ENCODE measurements at regions not wholly inside any gene's neighbourhood (a gene's known extent, or its start where the extent isn't known, plus 50 kb on each side); places are given as distances from the start of the nearest gene placed in this dataset.

- no peak for TF ChIP-seq CTCF (IDR thresholded peaks at IDR 0.05)
- Mint-ChIP-seq H3K4me3 (no peak overlapping the region), H3K36me3 (no peaks in the 10 kb centered on the region), H3K27me3 (ENCODE audit: low read depth in 2 of 2) (peaks cover 10 to 15% of the 10 kb centered on the region in 2 donors), H3K4me1 (no peaks in the 10 kb centered on the region), H3K9me3 (no peaks in the 10 kb centered on the region), H3K27ac (no peak overlapping the region)
- DNase-seq (no peak), ATAC-seq (no peak)
- no peaks in the 10 kb centered on the region for H3K4me1 ChIP-seq (ENCODE audit: control insufficient read depth, insufficient read depth, low read length)
- intact Hi-C loops (cut with micrococcal nuclease) = no loop called here
- no peaks in the 10 kb centered on the region for H3K9me3 ChIP-seq (ENCODE audit: control insufficient read depth, insufficient read depth, low read length)
- no peaks in the 10 kb centered on the region for H3K36me3 ChIP-seq (ENCODE audit: control insufficient read depth, insufficient read depth, low read length)
- H3K27me3 ChIP-seq (ENCODE audit: control insufficient read depth, insufficient read depth, low read length) = no peaks in the 10 kb centered on the region
- H3K27ac ChIP-seq (ENCODE audit: low read length) = no peak overlapping the region
- H3K4me3 ChIP-seq (ENCODE audit: low read length) = no peak overlapping the region
- 85% methylated on average over 1 of the region's 1 CpG for WGBS (ENCODE audit: insufficient coverage)
These were observed 114.7 kb upstream of the ARMCX2 start for GRCh38 chrX:101774340-101774739.

DNA sequence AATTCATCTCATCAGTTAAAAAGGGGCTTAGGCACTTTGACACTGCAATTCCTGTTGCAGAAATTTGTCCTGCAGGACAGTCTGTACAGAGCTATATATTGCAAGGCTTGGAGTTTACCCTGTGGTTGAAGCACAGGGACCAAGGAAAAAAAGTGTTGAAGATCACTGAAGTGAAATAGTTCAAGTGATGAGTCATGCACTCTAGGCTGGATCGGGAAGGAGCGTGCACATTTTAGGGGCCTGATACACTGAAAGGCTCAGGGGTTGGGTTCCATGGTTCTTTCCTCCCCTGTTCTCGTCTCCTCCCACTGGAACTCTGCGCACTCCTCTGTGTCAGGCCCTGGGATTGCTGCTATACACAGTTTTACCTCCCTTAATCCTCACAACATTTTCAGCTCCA, 104.9 kb upstream of the ARMCX2 start:
- H3K9me3 Mint-ChIP-seq = no peaks in the 10 kb centered on the region
- DNase-seq = no peak
- intact Hi-C loops (cut with micrococcal nuclease) = no loop called here
- Histone ChIP-seq H3K4me3 (ENCODE audit: low read length) (no peak overlapping the region), H3K9me3 (ENCODE audit: control insufficient read depth, insufficient read depth, low read length) (no peaks in the 10 kb centered on the region), H3K27ac (ENCODE audit: low read length) (no peak overlapping the region), H3K36me3 (ENCODE audit: control insufficient read depth, insufficient read depth, low read length) (no peaks in the 10 kb centered on the region), H3K27me3 (ENCODE audit: control insufficient read depth, insufficient read depth, low read length) (no peaks in the 10 kb centered on the region), H3K4me1 (ENCODE audit: control insufficient read depth, insufficient read depth, low read length) (no peaks in the 10 kb centered on the region)
- H3K27me3 Mint-ChIP-seq (ENCODE audit: low read depth in 2 of 2) = peaks cover 7 to 22% of the 10 kb centered on the region in 2 donors
- no peak for ATAC-seq
- H3K36me3 Mint-ChIP-seq = no peaks in the 10 kb centered on the region
- no peak overlapping the region for H3K27ac Mint-ChIP-seq
- TF ChIP-seq CTCF (IDR thresholded peaks at IDR 0.05) = no peak
- H3K4me1 Mint-ChIP-seq = no peaks in the 10 kb centered on the region
- H3K4me3 Mint-ChIP-seq = no peak overlapping the region
- WGBS (ENCODE audit: insufficient coverage) = 94% methylated on average over 4 of the region's 4 CpGs

DNA sequence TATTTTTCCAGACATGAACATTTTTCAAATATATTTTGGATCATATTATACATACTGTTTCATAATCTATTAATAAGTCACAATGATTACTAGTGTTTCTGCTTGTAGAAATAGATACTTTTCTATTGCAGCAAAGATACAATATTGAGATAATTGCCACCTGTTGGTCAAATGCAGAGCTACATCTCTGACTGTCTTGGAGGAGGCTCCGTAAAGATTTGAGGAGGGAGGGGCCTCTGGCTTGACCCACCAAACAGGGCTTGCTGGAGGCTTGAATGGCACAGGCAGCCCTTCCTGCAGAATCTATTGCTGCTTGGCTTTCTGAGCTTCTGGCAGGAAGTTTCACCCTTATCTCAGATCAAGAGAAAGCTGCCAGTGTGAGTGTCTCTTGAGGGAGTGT, 99.3 kb upstream of the ARMCX2 start:
- Mint-ChIP-seq H3K27ac (no peak overlapping the region), H3K4me1 (no peaks in the 10 kb centered on the region), H3K9me3 (no peaks in the 10 kb centered on the region), H3K36me3 (no peaks in the 10 kb centered on the region), H3K4me3 (no peak overlapping the region), H3K27me3 (ENCODE audit: low read depth in 2 of 2) (peaks cover 0 to 36% of the 10 kb centered on the region in 2 donors)
- ATAC-seq = peak in 2 of 3 donors; percentile 64 to 74
- Histone ChIP-seq H3K36me3 (ENCODE audit: control insufficient read depth, insufficient read depth, low read length) (no peaks in the 10 kb centered on the region), H3K27ac (ENCODE audit: low read length) (no peak overlapping the region), H3K4me3 (ENCODE audit: low read length) (no peak overlapping the region), H3K27me3 (ENCODE audit: control insufficient read depth, insufficient read depth, low read length) (no peaks in the 10 kb centered on the region), H3K4me1 (ENCODE audit: control insufficient read depth, insufficient read depth, low read length) (no peaks in the 10 kb centered on the region), H3K9me3 (ENCODE audit: control insufficient read depth, insufficient read depth, low read length) (no peaks in the 10 kb centered on the region)
- DNase-seq = peak in 1 of 2 donors; percentile 58
- peak; percentile 43 for TF ChIP-seq CTCF (IDR thresholded peaks at IDR 0.05)
- intact Hi-C loops (cut with micrococcal nuclease) = loop anchor here (2.0 to 5.0 kb wide), 2 partner anchors 162 to 344 kb away; no protein-coding TSS in a partner anchor
- 0% methylated on average over 1 of the region's 1 CpG for WGBS (ENCODE audit: insufficient coverage)

GRCh38 chrX:101750744-101751143, 91.1 kb upstream of the ARMCX2 start:
- Mint-ChIP-seq H3K27ac (no peak overlapping the region), H3K36me3 (no peaks in the 10 kb centered on the region), H3K27me3 (ENCODE audit: low read depth in 2 of 2) (peaks cover 13 to 23% of the 10 kb centered on the region in 2 donors), H3K9me3 (no peaks in the 10 kb centered on the region), H3K4me3 (no peak overlapping the region), H3K4me1 (no peaks in the 10 kb centered on the region)
- no peaks in the 10 kb centered on the region for H3K36me3 ChIP-seq (ENCODE audit: control insufficient read depth, insufficient read depth, low read length)
- intact Hi-C loops (cut with micrococcal nuclease) = no loop called here
- no peaks in the 10 kb centered on the region for H3K4me1 ChIP-seq (ENCODE audit: control insufficient read depth, insufficient read depth, low read length)
- TF ChIP-seq CTCF (IDR thresholded peaks at IDR 0.05) = no peak
- no peak overlapping the region for H3K27ac ChIP-seq (ENCODE audit: low read length)
- H3K4me3 ChIP-seq (ENCODE audit: low read length) = no peak overlapping the region
- H3K9me3 ChIP-seq (ENCODE audit: control insufficient read depth, insufficient read depth, low read length) = no peaks in the 10 kb centered on the region
- peaks cover 2% of the 10 kb centered on the region for H3K27me3 ChIP-seq (ENCODE audit: control insufficient read depth, insufficient read depth, low read length)
- no CpG with 5 or more reads among the region's 4 CpGs for WGBS (ENCODE audit: insufficient coverage)
- no peak for DNase-seq
- ATAC-seq = no peak
